Endothelial cell of umbilical vein (primary cell): ENCODE measurements at regions not wholly inside any gene's neighbourhood (a gene's known extent, or its start where the extent isn't known, plus 50 kb on each side); places are given as distances from the start of the nearest gene placed in this dataset.

ENCODE experiments used
- BruUV-seq: library from RNA; stranded (reverse); fragments of 400-500 nt; replicated peaks from 2 replicates; lab custom pipeline; 2021; lab: Mats Ljungman, UMichigan
- CTCF ChIA-PET: fragments of 300-600, 350-600 bp; sonication (Branson Sonifier 250); formaldehyde crosslinking; loops from one replicate; lab custom pipeline; 2021; ENCODE audit warnings: antibody characterized with exemption, inconsistent platforms; lab: Charles Lee
- POLR2A ChIA-PET: fragments of 300-600, 350-600 bp; sonication (Branson Sonifier 250); formaldehyde crosslinking; loops from one replicate; lab custom pipeline; 2021; ENCODE audit warnings: antibody characterized with exemption, inconsistent platforms; lab: Charles Lee
- DNase-seq: peaks from one replicate; pipeline ENCODE4 v3.0.0-alpha.2; 2011; ENCODE audit warnings: low read depth, low spot score
- FAIRE-seq: peaks from 2 replicates; lab custom pipeline; 2011; peaks lifted over from hg19 to GRCh38; lab: Jason Lieb, UNC
- H2AFZ ChIP-seq: 2 replicates; pipeline ENCODE4 v1.6.0; 2012; ENCODE audit warnings: low read depth, low read length, control low read depth, inconsistent platforms
- H3K27ac ChIP-seq: 2 replicates; pipeline ENCODE4 v1.5.1; 2011; ENCODE audit warnings: low read depth, mild to moderate bottlenecking, control low read depth, low read length, moderate library complexity; ENCODE audit not compliant: insufficient read depth
- H3K27me3 ChIP-seq, 2 experiments: 2 replicates each; pipeline versions ENCODE4 v1.6.0 to v1.6.1; 2011; ENCODE audit warnings: low read length in 2 of 2, mixed read lengths in 1 of 2; ENCODE audit not compliant: control insufficient read depth in 2 of 2, insufficient read depth in 2 of 2
- H3K36me3 ChIP-seq, 2 experiments: 2 replicates in 1 of 2; 3 replicates in 1 of 2; pipeline ENCODE4 v1.5.1; 2011; ENCODE audit warnings: low read length in 2 of 2, mild to moderate bottlenecking in 1 of 2, moderate library complexity in 1 of 2; ENCODE audit not compliant: control insufficient read depth in 2 of 2, insufficient read depth in 2 of 2; ENCODE audit errors: extremely low read depth in 1 of 2
- H3K4me1 ChIP-seq: 3 replicates; pipeline ENCODE4 v1.5.1; 2011; ENCODE audit warnings: mild to moderate bottlenecking, low read length; ENCODE audit not compliant: control insufficient read depth, insufficient read depth; ENCODE audit errors: extremely low read depth
- H3K4me2 ChIP-seq: 2 replicates; pipeline ENCODE4 v1.6.1; 2011; ENCODE audit warnings: low read length, control low read depth, mixed read lengths; ENCODE audit not compliant: insufficient read depth
- H3K4me3 ChIP-seq, 3 experiments: fragments of 200-600 bp in 1 of 3; sonication (generic), shearing (Covaris generic) in 1 of 3; replicated peaks in 1 of 3; 2 replicates each; pipeline ENCODE4 v1.5.1; 2011 to 2016; ENCODE audit warnings: control low read depth in 3 of 3, low read length in 3 of 3, mild to moderate bottlenecking in 2 of 3, inconsistent platforms in 1 of 3, low read depth in 1 of 3, moderate library complexity in 1 of 3; ENCODE audit not compliant: insufficient read depth in 1 of 3
- H3K79me2 ChIP-seq: 2 replicates; pipeline ENCODE4 v1.6.0; 2012; ENCODE audit warnings: low read length, inconsistent platforms; ENCODE audit not compliant: control insufficient read depth, insufficient read depth
- H3K9ac ChIP-seq: replicated peaks from 2 replicates; pipeline ENCODE3; 2011; ENCODE audit warnings: low read length, control low read depth; ENCODE audit not compliant: insufficient read depth; ENCODE audit errors: extremely low read depth
- H3K9me1 ChIP-seq: replicated peaks from 3 replicates; pipeline ENCODE4 v1.6.0; 2011; ENCODE audit warnings: mild to moderate bottlenecking, low read length; ENCODE audit not compliant: control insufficient read depth, insufficient read depth; ENCODE audit errors: extremely low read depth
- H3K9me3 ChIP-seq: replicated peaks from 2 replicates; pipeline ENCODE4 v1.5.1; 2012; ENCODE audit warnings: low read length, inconsistent platforms; ENCODE audit not compliant: control insufficient read depth, insufficient read depth
- H4K20me1 ChIP-seq: replicated peaks from 2 replicates; pipeline ENCODE3; 2011; ENCODE audit warnings: mild to moderate bottlenecking, low read length; ENCODE audit not compliant: control insufficient read depth, insufficient read depth; ENCODE audit errors: extremely low read depth
- CTCF ChIP-seq, 2 donors: IDR thresholded peaks; 1 replicate in 1 of 2; 2 replicates in 1 of 2; pipeline ENCODE4 v1.5.1; 2011; ENCODE audit warnings: low read length in 2 of 2, mild to moderate bottlenecking in 2 of 2, moderate library complexity in 2 of 2, control low read depth in 1 of 2, inconsistent platforms in 1 of 2, low read depth in 1 of 2; ENCODE audit not compliant: insufficient read depth in 1 of 2; ENCODE audit errors: extremely low read depth in 1 of 2
- EZH2 ChIP-seq: IDR thresholded peaks from 2 replicates; pipeline ENCODE4 v1.6.1; 2012; ENCODE audit warnings: borderline replicate concordance, low read depth, mild to moderate bottlenecking, moderate library complexity, low read length, inconsistent platforms; ENCODE audit not compliant: severe bottlenecking
- FOS ChIP-seq: IDR thresholded peaks from 2 replicates; pipeline ENCODE4 v1.6.1; 2011; ENCODE audit warnings: mild to moderate bottlenecking, low read length, moderate library complexity, borderline replicate concordance; ENCODE audit not compliant: insufficient read depth
- GATA2 ChIP-seq: IDR thresholded peaks from 2 replicates; pipeline ENCODE4 v1.7.0; 2011; ENCODE audit warnings: low read depth, mild to moderate bottlenecking, moderate library complexity, mixed read lengths, low read length; ENCODE audit not compliant: insufficient read length, insufficient read depth
- JUN ChIP-seq: IDR thresholded peaks from 2 replicates; pipeline ENCODE4 v1.6.1; 2011; ENCODE audit warnings: borderline replicate concordance, low read depth; ENCODE audit not compliant: insufficient read length, insufficient read depth
- MYC ChIP-seq: IDR thresholded peaks from one replicate; pipeline ENCODE4 v1.6.1; 2011; ENCODE audit warnings: mild to moderate bottlenecking, low read depth, low read length
- POLR2A ChIP-seq: IDR thresholded peaks from 2 replicates; pipeline ENCODE4 v1.6.1; 2012; ENCODE audit warnings: low read depth, mild to moderate bottlenecking, control low read depth, low read length
- POLR2AphosphoS5 ChIP-seq: IDR thresholded peaks from 2 replicates; pipeline ENCODE4 v1.6.1; 2012; ENCODE audit warnings: low read depth, mild to moderate bottlenecking, control low read depth, low read length, moderate library complexity; ENCODE audit not compliant: insufficient read depth
- dilution Hi-C: fragments of 300-500 bp; cut with MboI; formaldehyde crosslinking; loops from one replicate; pipeline ENCODE4 v1.15.0; 2019; ENCODE audit warnings: low sequenced_read_pairs; ENCODE audit not compliant: extremely low pct_ligation_motif_present
- intact Hi-C: fragments of 100-400 bp; cut with micrococcal nuclease; formaldehyde crosslinking; loops from one replicate; pipeline ENCODE4 v1.10.0; 2022
- TF ChIP-seq, protein P1 (sequence below): IDR thresholded peaks from 2 replicates; pipeline ENCODE4 v1.6.1; 2011; ENCODE audit not compliant: insufficient read depth, insufficient read length

GRCh38 chr19:32023564-32023832 is 321.9 kb upstream of the ZNF507 start:
- H3K4me2 ChIP-seq: no peak overlapping the region
- H3K9me1 ChIP-seq: no peaks in the 10 kb centered on the region
- no peak overlapping the region for H3K4me3 ChIP-seq
- H3K27me3 ChIP-seq: no peaks in the 10 kb centered on the region
- peaks cover 8% of the 10 kb centered on the region for H3K9me3 ChIP-seq
- TF ChIP-seq POLR2A: no peak
- TF ChIP-seq MYC: no peak
- intact Hi-C loops (no loop called here), dilution Hi-C loops (no loop called here)
- H2AFZ ChIP-seq: no peak overlapping the region
- no peaks in the 10 kb centered on the region for H3K36me3 ChIP-seq
- no peaks in the 10 kb centered on the region for H3K79me2 ChIP-seq
- no peak for FAIRE-seq
- no peaks in the 10 kb centered on the region for H4K20me1 ChIP-seq
- POLR2A ChIA-PET: no interaction called here
- no peak overlapping the region for H3K9ac ChIP-seq
- no TSS peak for BruUV-seq
- H3K4me1 ChIP-seq: no peaks in the 10 kb centered on the region
- H3K27ac ChIP-seq: no peak overlapping the region
- CTCF ChIA-PET: no interaction called here
- no peak for DNase-seq

GRCh38 chr19:32029235-32029634 is 316.2 kb upstream of the ZNF507 start:
- no peak overlapping the region for H3K4me2 ChIP-seq
- FAIRE-seq: no peak
- POLR2A ChIA-PET: no interaction called here
- no peaks in the 10 kb centered on the region for H3K4me1 ChIP-seq
- no peaks in the 10 kb centered on the region for H3K36me3 ChIP-seq
- no peaks in the 10 kb centered on the region for H4K20me1 ChIP-seq
- no peaks in the 10 kb centered on the region for H3K9me1 ChIP-seq
- no TSS peak for BruUV-seq
- H3K27me3 ChIP-seq: no peaks in the 10 kb centered on the region
- H2AFZ ChIP-seq: no peak overlapping the region
- dilution Hi-C loops: no loop called here
- TF ChIP-seq CTCF (IDR thresholded peaks at IDR 0.05; ENCODE audit: extremely low read depth in 1 of 2, insufficient read depth in 1 of 2, low read depth in 1 of 2, low read length in 2 of 2) (no peak), POLR2A (no peak), GATA2 (no peak), FOS (no peak), MYC (no peak), POLR2AphosphoS5 (no peak), EZH2 (no peak), JUN (no peak)
- TF ChIP-seq, protein P1, sequence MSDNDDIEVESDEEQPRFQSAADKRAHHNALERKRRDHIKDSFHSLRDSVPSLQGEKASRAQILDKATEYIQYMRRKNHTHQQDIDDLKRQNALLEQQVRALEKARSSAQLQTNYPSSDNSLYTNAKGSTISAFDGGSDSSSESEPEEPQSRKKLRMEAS: no peak
- DNase-seq: no peak
- no peak overlapping the region for H3K27ac ChIP-seq
- peaks cover 7% of the 10 kb centered on the region for H3K9me3 ChIP-seq
- CTCF ChIA-PET: no interaction called here
- no peaks in the 10 kb centered on the region for H3K79me2 ChIP-seq
- no peak overlapping the region for H3K4me3 ChIP-seq
- no peak overlapping the region for H3K9ac ChIP-seq
- intact Hi-C loops: no loop called here
